K562 (cell line): ENCODE measurements at regions not wholly inside any gene's neighbourhood (a gene's known extent, or its start where the extent isn't known, plus 50 kb on each side); places are given as distances from the start of the nearest gene placed in this dataset.

Experiments used
- ATAC-seq: fragments of 200-7000 bp; cut with Tn5 transposase; 3 replicates; pipeline ENCODE4 v1.9.1; 2020; ENCODE audit warnings: moderate library complexity
- BruUV-seq: library from RNA; stranded (reverse); fragments of 400-500 nt; replicated peaks from 2 replicates; lab custom pipeline; 2021; lab: Mats Ljungman, UMichigan
- CTCF ChIA-PET: fragments of 300-600 bp; formaldehyde crosslinking; extraction: SDS; loops from one replicate; lab custom pipeline; 2021; ENCODE audit warnings: low intra/inter-chr PET ratio; lab: Yijun Ruan, JAX
- POLR2A ChIA-PET: fragments of 300-600, 350-650 bp; sonication (Branson Sonifier 250); formaldehyde crosslinking; extraction: SDS; loops from one replicate; lab custom pipeline; 2021; ENCODE audit warnings: antibody characterized with exemption, inconsistent platforms; lab: Yijun Ruan, JAX
- DNase-seq, 4 experiments: peaks; one replicate each; pipeline versions ENCODE4 v3.0.0 to v3.0.0-alpha.2; 2011 to 2018; ENCODE audit warnings: low spot score in 3 of 4, mixed read lengths in 3 of 4; ENCODE audit errors: extremely low read depth in 1 of 4
- FAIRE-seq: peaks from 2 replicates; lab custom pipeline; 2011; peaks lifted over from hg19 to GRCh38; lab: Jason Lieb, UNC
- H2AFZ ChIP-seq: 2 replicates; pipeline ENCODE4 v1.6.0; 2011; ENCODE audit warnings: low read depth, low read length, control low read depth, inconsistent platforms
- H3K27ac ChIP-seq: fragments of 200-600 bp; 3 replicates; pipeline ENCODE4 v1.8.0; 2011; ENCODE audit warnings: low read depth, mild to moderate bottlenecking, control low read depth, inconsistent platforms, low read length, moderate library complexity, mixed read lengths; ENCODE audit errors: extremely low read depth
- H3K27me3 ChIP-seq, 2 experiments: fragments of 300-600 bp in 1 of 2; 2 replicates in 1 of 2; 3 replicates in 1 of 2; pipeline versions ENCODE4 v1.6.0 to v1.8.0; 2011; ENCODE audit warnings: inconsistent platforms in 2 of 2, low read length in 2 of 2, mild to moderate bottlenecking in 1 of 2, mixed read lengths in 1 of 2, moderate library complexity in 1 of 2; ENCODE audit not compliant: control insufficient read depth in 2 of 2, insufficient read depth in 2 of 2
- H3K36me3 ChIP-seq: fragments of 300-600 bp; 3 replicates; pipeline ENCODE4 v1.8.0; 2011; ENCODE audit warnings: mild to moderate bottlenecking, low read length, inconsistent platforms; ENCODE audit not compliant: control insufficient read depth, insufficient read depth
- H3K4me1 ChIP-seq, 2 experiments: fragments of 200-600 bp in 1 of 2; replicated peaks in 1 of 2; 2 replicates in 1 of 2; 3 replicates in 1 of 2; pipeline versions ENCODE4 v1.5.1 to v1.8.0; 2011; ENCODE audit warnings: inconsistent platforms in 2 of 2, low read length in 2 of 2, mild to moderate bottlenecking in 1 of 2, mixed read lengths in 1 of 2, moderate library complexity in 1 of 2; ENCODE audit not compliant: control insufficient read depth in 2 of 2, insufficient read depth in 2 of 2
- H3K4me2 ChIP-seq: 2 replicates; pipeline ENCODE4 v1.6.1; 2011; ENCODE audit warnings: low read length, control low read depth, inconsistent platforms, mixed read lengths; ENCODE audit not compliant: insufficient read depth
- H3K4me3 ChIP-seq: fragments of 200-600 bp; sonication (generic), shearing (Covaris generic); 2 replicates; pipeline ENCODE4 v1.5.1; 2016; ENCODE audit warnings: control low read depth, inconsistent platforms
- H3K79me2 ChIP-seq: fragments of 200-600 bp; 3 replicates; pipeline ENCODE4 v1.8.0; 2011; ENCODE audit warnings: low read length, inconsistent platforms; ENCODE audit not compliant: control insufficient read depth, insufficient read depth
- H3K9ac ChIP-seq, 2 experiments: 2 replicates each; pipeline versions ENCODE4 v1.6.0 to v1.6.1; 2011; ENCODE audit warnings: low read depth in 2 of 2, low read length in 2 of 2, control low read depth in 1 of 2, inconsistent platforms in 1 of 2, mild to moderate bottlenecking in 1 of 2, mixed read lengths in 1 of 2; ENCODE audit not compliant: insufficient read depth in 1 of 2
- H3K9me1 ChIP-seq: one replicate; pipeline ENCODE4 v1.6.0; 2011; ENCODE audit warnings: inconsistent platforms, mild to moderate bottlenecking, low read length, moderate library complexity; ENCODE audit not compliant: control insufficient read depth, insufficient read depth
- H3K9me3 ChIP-seq: replicated peaks from 2 replicates; pipeline ENCODE4 v1.5.1; 2011; ENCODE audit warnings: low read depth, low read length, inconsistent platforms; ENCODE audit not compliant: control insufficient read depth, insufficient read depth
- H4K20me1 ChIP-seq: replicated peaks from 2 replicates; pipeline ENCODE4 v1.6.1; 2011; ENCODE audit warnings: low read length, inconsistent platforms, mixed read lengths; ENCODE audit not compliant: control insufficient read depth, insufficient read depth
- EP300 ChIP-seq: IDR thresholded peaks from 2 replicates; pipeline ENCODE4 v1.6.1; 2012; ENCODE audit warnings: low read length, improper control_type of control experiment
- GABPA ChIP-seq: fragments of 200-800 bp; sonication (Bioruptor generic); conservative IDR thresholded peaks from 2 replicates; pipeline ENCODE4 v1.6.1; 2016; ENCODE audit warnings: low read depth, missing genetic modification characterization, missing compliant biosample characterization
- MED1 ChIP-seq: sonication (generic); formaldehyde crosslinking; IDR thresholded peaks from 2 replicates; pipeline ENCODE4 v1.8.1; 2023; ENCODE audit warnings: missing genetic modification reagents, borderline replicate concordance
- MGA ChIP-seq: fragments of 450-650 bp; IDR thresholded peaks from 2 replicates; pipeline ENCODE4 v1.6.1; 2016; ENCODE audit warnings: mild to moderate bottlenecking, moderate library complexity
- RFX1 ChIP-seq: fragments of 450-650 bp; IDR thresholded peaks from 2 replicates; pipeline ENCODE4 v1.6.1; 2016; ENCODE audit warnings: mild to moderate bottlenecking, moderate library complexity
- SMARCA5 ChIP-seq: fragments of 450-650 bp; IDR thresholded peaks from 2 replicates; pipeline ENCODE4 v1.6.1; 2016
- WGBS: fragments of 100-300 bp; shearing (Covaris generic); methylation state at CpG from one replicate; pipeline ENCODE4 v1.1.6; 2016; ENCODE audit warnings: low coverage, mixed read lengths; ENCODE audit not compliant: insufficient coverage; ENCODE audit errors: missing lambda C conversion rate; 5-methylcytosine and 5-hydroxymethylcytosine counted together
- in situ Hi-C: fragments of 300-500 bp; cut with MboI; formaldehyde crosslinking; loops from 4 replicates; pipeline ENCODE4 v1.15.0; 2018; ENCODE audit warnings: inconsistent platforms, mixed read lengths
- intact Hi-C: fragments of 100-400 bp; cut with micrococcal nuclease; formaldehyde crosslinking; loops from 2 replicates; pipeline ENCODE4 v1.14.2; 2022
- TF ChIP-seq, protein P1 (sequence below): fragments of 250-450 bp; sonication (Bioruptor Pico); IDR thresholded peaks from 2 replicates; pipeline ENCODE4 v1.5.0; 2021; ENCODE audit warnings: mild to moderate bottlenecking, borderline replicate concordance
- TF ChIP-seq, protein P2 (sequence below): sonication (generic); IDR thresholded peaks from 2 replicates; pipeline ENCODE4 v1.6.1; 2016

GRCh38 chr9:107942856-107943255 lies 453.3 kb upstream of the KLF4 start:
- H2AFZ ChIP-seq, result no peak overlapping the region
- H4K20me1 ChIP-seq, result no peaks in the 10 kb centered on the region
- DNase-seq (peak in 1 of 4 experiments; percentile 34), FAIRE-seq (peak; percentile 70), ATAC-seq (peak; percentile 53; the same call in 1 of the 3 replicates)
- no peaks in the 10 kb centered on the region for H3K36me3 ChIP-seq
- ChIA-PET POLR2A (interaction anchor here (0.8 kb wide), 1 partner anchor 1935 kb away, joined by 3 read pairs; no protein-coding TSS in a partner anchor), CTCF (no interaction called here)
- H3K9me3 ChIP-seq, result no peaks in the 10 kb centered on the region
- BruUV-seq, result no TSS peak
- peaks cover 0 to 3% of the 10 kb centered on the region in 2 experiments; a peak in 2 of 5 replicates for H3K4me1 ChIP-seq
- H3K27ac ChIP-seq, result no peak overlapping the region
- H3K9me1 ChIP-seq, result no peaks in the 10 kb centered on the region
- H3K4me2 ChIP-seq, result no peak overlapping the region
- H3K27me3 ChIP-seq, result peaks cover 0 to 3% of the 10 kb centered on the region in 2 experiments; a peak in 1 of 5 replicates
- no peak overlapping the region for H3K9ac ChIP-seq
- no peaks in the 10 kb centered on the region for H3K79me2 ChIP-seq
- in situ Hi-C loops, result no loop called here
- WGBS, result 0% methylated on average over 2 of the region's 2 CpGs
- intact Hi-C loops, result no loop called here
- H3K4me3 ChIP-seq, result no peak overlapping the region
- TF ChIP-seq SMARCA5, result no peak
- TF ChIP-seq EP300, result no peak
- TF ChIP-seq RFX1, result no peak
- TF ChIP-seq, protein P1, sequence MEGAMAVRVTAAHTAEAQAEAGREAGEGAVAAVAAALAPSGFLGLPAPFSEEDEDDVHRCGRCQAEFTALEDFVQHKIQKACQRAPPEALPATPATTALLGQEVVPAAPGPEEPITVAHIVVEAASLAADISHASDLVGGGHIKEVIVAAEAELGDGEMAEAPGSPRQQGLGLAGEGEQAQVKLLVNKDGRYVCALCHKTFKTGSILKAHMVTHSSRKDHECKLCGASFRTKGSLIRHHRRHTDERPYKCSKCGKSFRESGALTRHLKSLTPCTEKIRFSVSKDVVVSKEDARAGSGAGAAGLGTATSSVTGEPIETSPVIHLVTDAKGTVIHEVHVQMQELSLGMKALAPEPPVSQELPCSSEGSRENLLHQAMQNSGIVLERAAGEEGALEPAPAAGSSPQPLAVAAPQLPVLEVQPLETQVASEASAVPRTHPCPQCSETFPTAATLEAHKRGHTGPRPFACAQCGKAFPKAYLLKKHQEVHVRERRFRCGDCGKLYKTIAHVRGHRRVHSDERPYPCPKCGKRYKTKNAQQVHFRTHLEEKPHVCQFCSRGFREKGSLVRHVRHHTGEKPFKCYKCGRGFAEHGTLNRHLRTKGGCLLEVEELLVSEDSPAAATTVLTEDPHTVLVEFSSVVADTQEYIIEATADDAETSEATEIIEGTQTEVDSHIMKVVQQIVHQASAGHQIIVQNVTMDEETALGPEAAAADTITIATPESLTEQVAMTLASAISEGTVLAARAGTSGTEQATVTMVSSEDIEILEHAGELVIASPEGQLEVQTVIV (CRISPR knock-in tag), result no peak
- TF ChIP-seq MGA, result no peak
- TF ChIP-seq GABPA (tag), result no peak
- TF ChIP-seq, protein P2, sequence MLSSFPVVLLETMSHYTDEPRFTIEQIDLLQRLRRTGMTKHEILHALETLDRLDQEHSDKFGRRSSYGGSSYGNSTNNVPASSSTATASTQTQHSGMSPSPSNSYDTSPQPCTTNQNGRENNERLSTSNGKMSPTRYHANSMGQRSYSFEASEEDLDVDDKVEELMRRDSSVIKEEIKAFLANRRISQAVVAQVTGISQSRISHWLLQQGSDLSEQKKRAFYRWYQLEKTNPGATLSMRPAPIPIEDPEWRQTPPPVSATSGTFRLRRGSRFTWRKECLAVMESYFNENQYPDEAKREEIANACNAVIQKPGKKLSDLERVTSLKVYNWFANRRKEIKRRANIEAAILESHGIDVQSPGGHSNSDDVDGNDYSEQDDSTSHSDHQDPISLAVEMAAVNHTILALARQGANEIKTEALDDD, result no peak
- no peak for TF ChIP-seq MED1
